Caco-2 (cell line): ENCODE measurements at regions not wholly inside any gene's neighbourhood (a gene's known extent, or its start where the extent isn't known, plus 50 kb on each side); places are given as distances from the start of the nearest gene placed in this dataset.
"Not testable (repeated sequence)": the region's sequence is repeated elsewhere in the genome, so short reads cannot be mapped to it uniquely, and the experiment has no call there.

Source experiments
- BruUV-seq: library from RNA; stranded (reverse); fragments of 400-500 nt; replicated peaks from 2 replicates; lab custom pipeline; 2021; lab: Mats Ljungman, UMichigan
- CTCF ChIA-PET: fragments of 300-600 bp; sonication (Branson Sonifier 250); formaldehyde crosslinking; loops from one replicate; lab custom pipeline; 2022; ENCODE audit warnings: antibody characterized with exemption; lab: Charles Lee
- POLR2A ChIA-PET: fragments of 300-600 bp; sonication (Branson Sonifier 250); formaldehyde crosslinking; loops from one replicate; lab custom pipeline; 2022; ENCODE audit warnings: antibody characterized with exemption; lab: Charles Lee
- DNase-seq, 2 experiments: peaks; one replicate each; pipeline versions ENCODE4 v3.0.0 to v3.0.0-alpha.2; 2020 to 2022
- H3K27me3 ChIP-seq: replicated peaks from 2 replicates; pipeline ENCODE4 v1.6.0; 2011; ENCODE audit warnings: low read length; ENCODE audit not compliant: control insufficient read depth, insufficient read depth
- H3K36me3 ChIP-seq: 2 replicates; pipeline ENCODE4 v1.5.1; 2011; ENCODE audit warnings: low read length; ENCODE audit not compliant: control insufficient read depth, insufficient read depth
- H3K4me1 ChIP-seq: fragments of 250-450 bp; sonication (Bioruptor Pico); 2 replicates; pipeline ENCODE4 v1.5.1; 2020; ENCODE audit warnings: mild to moderate bottlenecking
- H3K4me3 ChIP-seq: 2 replicates; pipeline ENCODE4 v1.5.1; 2011; ENCODE audit warnings: low read depth, mild to moderate bottlenecking, control low read depth, low read length
- H3K9me3 ChIP-seq: fragments of 250-450 bp; sonication (Bioruptor Pico); 2 replicates; pipeline ENCODE4 v1.5.1; 2020; ENCODE audit warnings: mild to moderate bottlenecking, moderate library complexity
- H3K27ac Mint-ChIP-seq: one replicate; pipeline ENCODE4 v1.8.0; 2022; ENCODE audit warnings: mixed read lengths; ENCODE audit not compliant: unreplicated experiment
- H3K27me3 Mint-ChIP-seq: one replicate; pipeline ENCODE4 v1.8.0; 2022; ENCODE audit warnings: mixed read lengths; ENCODE audit not compliant: insufficient read depth, unreplicated experiment
- H3K36me3 Mint-ChIP-seq: one replicate; pipeline ENCODE4 v1.8.0; 2022; ENCODE audit warnings: mild to moderate bottlenecking, mixed read lengths; ENCODE audit not compliant: insufficient read depth, unreplicated experiment
- H3K4me1 Mint-ChIP-seq: one replicate; pipeline ENCODE4 v1.8.0; 2022; ENCODE audit warnings: low read depth, mixed read lengths; ENCODE audit not compliant: unreplicated experiment
- H3K4me3 Mint-ChIP-seq: one replicate; pipeline ENCODE4 v1.8.0; 2022; ENCODE audit warnings: mild to moderate bottlenecking, moderate library complexity, mixed read lengths; ENCODE audit not compliant: unreplicated experiment
- H3K9me3 Mint-ChIP-seq: one replicate; pipeline ENCODE4 v1.8.0; 2022; ENCODE audit warnings: mixed read lengths; ENCODE audit not compliant: unreplicated experiment
- intact Hi-C: fragments of 100-400 bp; cut with micrococcal nuclease; formaldehyde crosslinking; loops from one replicate; pipeline ENCODE4 v1.10.0; 2022; ENCODE audit not compliant: unreplicated experiment

GRCh38 chr1:148233250-148233649 lies 81.2 kb upstream of the NBPF11 start:
- H3K4me1 Mint-ChIP-seq, intact Hi-C loops, H3K4me3 Mint-ChIP-seq, H3K27ac Mint-ChIP-seq, H3K9me3 ChIP-seq, H3K36me3 ChIP-seq, BruUV-seq, CTCF ChIA-PET, H3K9me3 Mint-ChIP-seq, H3K4me3 ChIP-seq, H3K27me3 ChIP-seq, H3K4me1 ChIP-seq, DNase-seq, POLR2A ChIA-PET, H3K36me3 Mint-ChIP-seq, H3K27me3 Mint-ChIP-seq: not testable (repeated sequence)

- POLR2A ChIA-PET, H3K4me1 Mint-ChIP-seq, H3K9me3 ChIP-seq, H3K9me3 Mint-ChIP-seq, H3K36me3 ChIP-seq, H3K27ac Mint-ChIP-seq, CTCF ChIA-PET, BruUV-seq, H3K4me3 ChIP-seq, H3K4me3 Mint-ChIP-seq, H3K27me3 Mint-ChIP-seq, H3K36me3 Mint-ChIP-seq, DNase-seq, H3K27me3 ChIP-seq, intact Hi-C loops, H3K4me1 ChIP-seq: not testable (repeated sequence)
Observed at GRCh38 chr1:148228846-148229245, 76.8 kb upstream of the NBPF11 start.

DNA sequence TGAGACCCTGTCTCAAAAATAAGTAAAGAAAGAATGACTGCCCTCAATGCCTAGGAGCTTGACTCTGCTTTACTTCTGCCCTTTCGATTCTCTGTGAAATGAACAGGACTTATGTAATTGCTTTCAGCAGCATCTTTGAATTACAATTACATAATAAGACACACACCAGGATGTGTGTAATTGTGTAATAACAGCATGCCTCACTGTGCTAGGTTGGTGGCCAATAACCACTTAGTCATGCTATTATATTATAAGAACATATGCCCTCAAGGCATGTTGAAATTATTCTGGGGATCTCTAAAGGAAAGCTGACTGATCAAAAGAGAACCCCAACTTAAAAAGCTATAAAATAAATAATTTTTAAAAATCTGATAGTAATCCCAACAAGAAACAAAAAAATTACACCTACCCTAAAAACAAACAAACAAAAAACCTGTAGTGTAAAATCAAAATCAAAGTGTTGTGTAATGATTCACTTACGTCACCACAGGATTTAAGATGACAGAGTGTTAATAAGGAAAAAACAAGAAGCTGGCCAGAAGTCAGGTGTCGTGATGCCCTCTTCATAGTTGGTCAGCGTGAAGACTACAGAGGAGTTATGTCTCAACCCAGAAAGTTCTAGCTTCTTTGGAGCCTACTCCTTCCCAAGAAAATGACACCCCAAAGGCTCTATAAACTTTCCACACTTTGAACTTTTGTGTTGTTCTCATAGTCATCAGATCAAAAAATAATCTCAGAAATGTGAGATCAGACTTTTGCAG lies 70.5 kb upstream of the NBPF11 start:
- H3K36me3 ChIP-seq, H3K9me3 ChIP-seq, H3K9me3 Mint-ChIP-seq, intact Hi-C loops, POLR2A ChIA-PET, H3K27me3 ChIP-seq, H3K4me1 ChIP-seq, CTCF ChIA-PET, H3K4me3 Mint-ChIP-seq, H3K27ac Mint-ChIP-seq, DNase-seq, H3K36me3 Mint-ChIP-seq, H3K4me1 Mint-ChIP-seq, BruUV-seq, H3K27me3 Mint-ChIP-seq, H3K4me3 ChIP-seq: not testable (repeated sequence)

DNA sequence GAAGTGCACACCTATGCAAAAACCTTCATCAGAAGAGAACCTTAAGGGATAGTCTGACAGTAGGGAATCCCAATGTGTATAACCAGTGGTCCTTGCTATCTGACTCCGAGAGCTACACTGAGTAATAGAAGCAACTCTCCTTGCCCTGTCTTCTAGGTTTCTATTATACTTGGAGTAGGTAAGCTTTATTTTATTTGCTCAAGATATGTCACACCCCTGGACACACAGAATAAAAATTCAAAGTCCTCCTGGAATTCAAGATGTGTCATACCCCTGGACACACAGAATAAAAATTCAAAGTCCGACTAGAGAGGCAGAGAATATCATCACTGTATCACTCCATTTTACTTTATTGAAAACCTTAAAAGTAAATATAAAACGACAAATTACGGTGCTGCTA lies 69.5 kb upstream of the NBPF11 start:
- BruUV-seq, H3K36me3 ChIP-seq, CTCF ChIA-PET, H3K4me3 Mint-ChIP-seq, H3K27me3 ChIP-seq, H3K9me3 ChIP-seq, H3K4me1 ChIP-seq, intact Hi-C loops, H3K4me3 ChIP-seq, POLR2A ChIA-PET, H3K27ac Mint-ChIP-seq, H3K9me3 Mint-ChIP-seq, H3K27me3 Mint-ChIP-seq, DNase-seq, H3K36me3 Mint-ChIP-seq, H3K4me1 Mint-ChIP-seq: not testable (repeated sequence)

DNA sequence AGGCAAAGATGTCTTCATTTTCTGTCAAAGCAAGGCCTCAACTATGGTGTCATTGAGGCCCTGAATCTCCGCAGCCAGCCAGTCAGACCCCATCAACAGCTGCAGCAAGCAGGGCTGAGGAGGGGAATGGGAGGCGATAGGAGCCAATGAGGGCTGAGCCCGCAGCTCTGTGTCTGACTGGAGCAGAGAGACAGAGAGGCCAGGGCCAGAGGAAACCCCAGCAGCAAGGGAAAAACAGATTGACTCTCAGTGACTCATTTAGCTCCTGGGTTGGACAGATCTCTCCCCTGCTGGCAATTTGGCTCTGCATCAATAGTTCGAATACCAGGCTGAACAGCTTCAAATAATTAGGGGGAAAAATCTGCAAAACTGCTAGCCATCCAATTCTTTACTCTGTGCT lies 67.1 kb upstream of the NBPF11 start:
- H3K9me3 Mint-ChIP-seq, H3K36me3 ChIP-seq, POLR2A ChIA-PET, intact Hi-C loops, H3K4me3 ChIP-seq, H3K27me3 ChIP-seq, H3K4me1 Mint-ChIP-seq, H3K9me3 ChIP-seq, H3K4me1 ChIP-seq, BruUV-seq, CTCF ChIA-PET, H3K4me3 Mint-ChIP-seq, H3K27ac Mint-ChIP-seq, H3K27me3 Mint-ChIP-seq, DNase-seq, H3K36me3 Mint-ChIP-seq: not testable (repeated sequence)

- H3K4me3 Mint-ChIP-seq, DNase-seq, intact Hi-C loops, H3K4me3 ChIP-seq, POLR2A ChIA-PET, H3K36me3 Mint-ChIP-seq, H3K27me3 ChIP-seq, BruUV-seq, H3K4me1 ChIP-seq, H3K36me3 ChIP-seq, H3K4me1 Mint-ChIP-seq, CTCF ChIA-PET, H3K27me3 Mint-ChIP-seq, H3K9me3 Mint-ChIP-seq, H3K9me3 ChIP-seq, H3K27ac Mint-ChIP-seq: not testable (repeated sequence)
Observed at GRCh38 chr1:148211191-148211590, 59.1 kb upstream of the NBPF11 start.

- BruUV-seq, H3K4me1 Mint-ChIP-seq, intact Hi-C loops, H3K27me3 ChIP-seq, H3K36me3 ChIP-seq, H3K4me1 ChIP-seq, H3K9me3 ChIP-seq, H3K27me3 Mint-ChIP-seq, H3K36me3 Mint-ChIP-seq, H3K4me3 ChIP-seq, POLR2A ChIA-PET, H3K27ac Mint-ChIP-seq, CTCF ChIA-PET, H3K9me3 Mint-ChIP-seq, H3K4me3 Mint-ChIP-seq, DNase-seq: not testable (repeated sequence)
Observed at GRCh38 chr1:148210624-148211023, 58.5 kb upstream of the NBPF11 start.
